ENCODE measurements at regions not wholly inside any gene's neighbourhood (a gene's known extent, or its start where the extent isn't known, plus 50 kb on each side); places are given as distances from the start of the nearest gene placed in this dataset.

DNA sequence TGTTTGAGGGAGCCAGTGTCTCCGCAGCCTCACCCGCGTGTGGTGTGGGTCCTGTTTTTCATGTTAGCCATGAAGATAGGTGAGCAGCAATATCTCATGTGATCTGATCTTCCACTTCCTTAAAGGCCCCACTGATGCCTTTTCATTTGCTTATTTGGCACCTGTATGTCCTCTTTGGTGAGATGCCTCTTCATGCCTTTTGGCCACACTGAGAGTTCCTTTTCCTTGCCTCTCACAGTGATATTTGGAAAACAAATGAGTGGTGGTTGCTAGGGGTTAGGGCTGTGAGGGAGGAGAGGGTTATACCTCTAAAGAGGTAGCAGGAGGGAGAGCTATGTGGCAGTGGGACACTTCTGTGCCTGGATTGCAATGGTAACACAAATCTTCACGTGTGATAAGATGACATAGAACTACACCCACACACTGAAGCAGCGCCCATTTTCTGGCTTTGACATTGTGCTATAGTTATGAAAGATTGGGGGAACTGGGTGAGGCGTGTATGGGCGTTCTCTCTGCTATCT, 90.4 kb upstream of the TNS3 start:
- POLR2A ChIA-PET = interaction anchor here (0.6 to 3.5 kb wide), 3 partner anchors 25 to 265 kb away, joined by 3 to 18 read pairs (median 5); no protein-coding TSS in a partner anchor
- Mint-ChIP-seq H3K27me3 (no peaks in the 10 kb centered on the region), H3K4me1 (peaks cover 62% of the 10 kb centered on the region), H3K27ac (peak overlapping the region; percentile 78), H3K4me3 (no peak overlapping the region), H3K36me3 (ENCODE audit: low read depth) (peaks cover 1% of the 10 kb centered on the region), H3K9me3 (peaks cover 9% of the 10 kb centered on the region)
- ATAC-seq (ENCODE audit: low read depth) (peak; percentile 7), DNase-seq (no peak)
- TF ChIP-seq, protein P1, sequence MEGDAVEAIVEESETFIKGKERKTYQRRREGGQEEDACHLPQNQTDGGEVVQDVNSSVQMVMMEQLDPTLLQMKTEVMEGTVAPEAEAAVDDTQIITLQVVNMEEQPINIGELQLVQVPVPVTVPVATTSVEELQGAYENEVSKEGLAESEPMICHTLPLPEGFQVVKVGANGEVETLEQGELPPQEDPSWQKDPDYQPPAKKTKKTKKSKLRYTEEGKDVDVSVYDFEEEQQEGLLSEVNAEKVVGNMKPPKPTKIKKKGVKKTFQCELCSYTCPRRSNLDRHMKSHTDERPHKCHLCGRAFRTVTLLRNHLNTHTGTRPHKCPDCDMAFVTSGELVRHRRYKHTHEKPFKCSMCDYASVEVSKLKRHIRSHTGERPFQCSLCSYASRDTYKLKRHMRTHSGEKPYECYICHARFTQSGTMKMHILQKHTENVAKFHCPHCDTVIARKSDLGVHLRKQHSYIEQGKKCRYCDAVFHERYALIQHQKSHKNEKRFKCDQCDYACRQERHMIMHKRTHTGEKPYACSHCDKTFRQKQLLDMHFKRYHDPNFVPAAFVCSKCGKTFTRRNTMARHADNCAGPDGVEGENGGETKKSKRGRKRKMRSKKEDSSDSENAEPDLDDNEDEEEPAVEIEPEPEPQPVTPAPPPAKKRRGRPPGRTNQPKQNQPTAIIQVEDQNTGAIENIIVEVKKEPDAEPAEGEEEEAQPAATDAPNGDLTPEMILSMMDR (IDR thresholded peaks at IDR 0.05) = no peak
- CTCF ChIA-PET = no interaction called here
- intact Hi-C loops (cut with micrococcal nuclease) = loop anchor here (1.0 to 5.0 kb wide), 3 partner anchors 43 to 230 kb away; no protein-coding TSS in a partner anchor

DNA sequence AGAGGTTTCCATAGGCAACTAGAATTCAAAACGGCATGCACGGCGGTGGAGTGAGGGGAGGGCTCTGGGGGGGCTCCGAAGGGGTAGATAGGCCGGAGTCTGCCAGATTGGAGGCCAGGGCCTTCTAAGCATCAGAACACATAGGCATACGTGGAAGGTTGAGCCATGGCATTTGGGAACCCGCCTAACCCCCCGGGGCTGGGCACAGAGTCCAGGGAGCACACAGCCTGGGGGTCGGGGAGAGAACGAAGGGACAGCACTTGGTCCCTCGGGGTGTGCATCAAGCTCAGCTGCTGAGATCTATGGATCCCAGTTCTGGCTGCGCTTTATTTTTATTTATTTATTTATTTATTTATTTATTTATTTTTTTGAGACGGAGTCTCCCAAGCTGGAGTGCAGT, 89.4 kb upstream of the TNS3 start:
- intact Hi-C loops (cut with micrococcal nuclease) = loop anchor here (2.0 to 5.0 kb wide), 3 partner anchors 97 to 257 kb away; no protein-coding TSS in a partner anchor
- ChIA-PET CTCF (interaction anchor here (1.2 to 1.7 kb wide), 2 partner anchors 100 to 148 kb away, joined by 4 read pairs; no protein-coding TSS in a partner anchor), POLR2A (interaction anchor here (0.9 to 3.5 kb wide), 14 partner anchors 24 to 414 kb away, joined by 3 to 28 read pairs (median 6); partner anchors contain the start of gene TNS3)
- Mint-ChIP-seq H3K4me1 (peaks cover 60% of the 10 kb centered on the region), H3K4me3 (peak overlapping the region; percentile 68), H3K27ac (peak overlapping the region; percentile 95), H3K27me3 (no peaks in the 10 kb centered on the region), H3K9me3 (no peaks in the 10 kb centered on the region), H3K36me3 (ENCODE audit: low read depth) (peaks cover 1% of the 10 kb centered on the region)
- TF ChIP-seq, protein P1 (IDR thresholded peaks at IDR 0.05) = no peak
- ATAC-seq (ENCODE audit: low read depth) = no peak
- no peak for DNase-seq

DNA sequence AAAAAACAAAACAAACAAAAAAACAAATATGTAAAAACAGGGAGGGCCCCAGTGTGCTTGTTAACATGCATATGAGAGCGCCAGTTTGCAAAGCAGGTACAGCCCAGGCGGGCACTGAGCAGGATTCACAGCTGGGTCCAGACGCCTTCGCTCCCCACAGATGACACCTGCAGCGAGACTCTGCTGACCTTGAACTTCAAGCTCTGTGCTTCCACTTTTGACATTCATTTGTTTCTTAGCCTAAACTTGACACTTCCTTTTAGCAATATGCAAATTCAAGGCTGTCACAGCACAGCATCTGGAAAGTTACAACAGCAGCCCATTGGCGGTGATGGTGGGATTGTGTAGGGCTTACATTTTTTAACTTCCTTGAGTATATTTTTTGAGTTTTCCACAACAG, 88.8 kb upstream of the TNS3 start:
- Mint-ChIP-seq H3K36me3 (ENCODE audit: low read depth) (peaks cover 1% of the 10 kb centered on the region), H3K9me3 (no peaks in the 10 kb centered on the region), H3K27me3 (no peaks in the 10 kb centered on the region), H3K4me1 (peaks cover 63% of the 10 kb centered on the region), H3K4me3 (peak overlapping the region; percentile 68), H3K27ac (peak overlapping the region; percentile 95)
- intact Hi-C loops (cut with micrococcal nuclease) = loop anchor here (1.0 to 5.0 kb wide), 7 partner anchors 43 to 415 kb away; no protein-coding TSS in a partner anchor
- DNase-seq = peak; percentile 50
- TF ChIP-seq, protein P1 (IDR thresholded peaks at IDR 0.05) = no peak
- ChIA-PET POLR2A (interaction anchor here (0.7 to 3.5 kb wide), 20 partner anchors 9 to 414 kb away, joined by 3 to 28 read pairs (median 9); partner anchors contain the start of gene TNS3), CTCF (interaction anchor here (0.6 to 1.7 kb wide), 3 partner anchors 10 to 149 kb away, joined by 4 read pairs; no protein-coding TSS in a partner anchor)
- ATAC-seq (ENCODE audit: low read depth) = peak; percentile 74

DNA sequence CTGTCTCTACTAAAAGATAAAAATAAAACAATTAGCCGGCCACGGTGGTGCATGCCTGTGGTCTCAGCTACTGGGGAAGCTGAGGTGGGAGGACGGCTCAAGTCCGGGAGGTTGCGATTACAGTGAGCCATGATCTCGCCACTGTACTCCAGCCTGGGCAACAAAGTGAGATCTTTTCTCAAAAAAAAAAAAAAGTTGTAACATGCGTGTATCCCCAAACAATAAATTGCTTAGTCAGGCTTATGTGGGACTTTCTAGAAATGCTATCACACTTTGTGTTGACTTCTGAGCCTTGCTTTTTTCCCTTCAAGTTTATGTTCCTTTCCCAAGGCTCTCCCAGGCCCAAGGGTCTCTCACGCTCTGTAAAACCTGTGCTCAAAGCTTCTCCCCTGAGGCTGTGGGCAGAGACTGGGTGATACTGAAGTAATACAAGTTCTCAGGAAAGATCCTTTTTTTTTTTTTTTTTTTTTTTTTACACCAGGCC, 88.0 kb upstream of the TNS3 start:
- H3K27ac Mint-ChIP-seq = peak overlapping the region; percentile 95
- TF ChIP-seq, protein P1 (IDR thresholded peaks at IDR 0.05) = no peak
- intact Hi-C loops (cut with micrococcal nuclease) = loop anchor here (1.0 to 5.0 kb wide), 12 partner anchors 23 to 415 kb away; partner anchors contain the start of gene TNS3
- H3K36me3 Mint-ChIP-seq (ENCODE audit: low read depth) = peaks cover 1% of the 10 kb centered on the region
- ATAC-seq (ENCODE audit: low read depth) (no peak), DNase-seq (no peak)
- ChIA-PET POLR2A (interaction anchor here (0.7 to 3.5 kb wide), 16 partner anchors 9 to 268 kb away, joined by 3 to 28 read pairs (median 8); partner anchors contain the start of gene TNS3), CTCF (interaction anchor here (1.0 to 2.5 kb wide), 4 partner anchors 22 to 149 kb away, joined by 3 to 6 read pairs (median 4); no protein-coding TSS in a partner anchor)
- H3K27me3 Mint-ChIP-seq = no peaks in the 10 kb centered on the region
- peak overlapping the region; percentile 67 for H3K4me3 Mint-ChIP-seq
- no peaks in the 10 kb centered on the region for H3K9me3 Mint-ChIP-seq
- H3K4me1 Mint-ChIP-seq = peaks cover 70% of the 10 kb centered on the region
